ENCODE measurements at regions not wholly inside any gene's neighbourhood (a gene's known extent, or its start where the extent isn't known, plus 50 kb on each side); places are given as distances from the start of the nearest gene placed in this dataset.

DNA sequence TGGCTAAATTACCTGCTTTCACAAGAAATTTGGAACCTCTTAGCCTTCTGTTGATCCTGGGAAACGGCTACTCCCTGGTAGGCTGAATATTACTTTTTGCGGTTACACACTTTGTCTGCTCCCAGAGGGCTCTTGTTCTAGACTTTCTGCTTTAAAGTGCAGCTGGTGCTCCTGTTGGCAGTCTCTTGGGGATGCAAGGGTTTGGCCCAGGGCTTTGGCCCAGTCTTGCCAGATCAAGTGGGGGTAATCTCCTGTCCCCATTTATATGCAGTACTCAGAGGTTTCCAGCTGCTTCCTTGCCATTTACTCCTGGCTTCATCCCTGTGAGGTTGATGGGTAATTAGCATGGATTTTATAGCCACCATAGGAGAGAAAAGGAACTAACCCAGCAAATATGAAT lies 558.2 kb upstream of the MIS18BP1 start:
- Histone ChIP-seq H4K20me1 (ENCODE audit: low read depth, low read length) (no peaks in the 10 kb centered on the region), H3K36me3 (ENCODE audit: low read length) (no peaks in the 10 kb centered on the region), H3K4me3 (ENCODE audit: insufficient read depth, low read length, poor library complexity, severe bottlenecking) (no peak overlapping the region), H3K27ac (ENCODE audit: low read depth, low read length) (no peak overlapping the region), H3K9me2 (replicated peaks; ENCODE audit: insufficient read depth, low read length) (no peaks in the 10 kb centered on the region), H3K4me2 (ENCODE audit: low read depth, low read length, poor library complexity, severe bottlenecking) (no peak overlapping the region), H3K9ac (ENCODE audit: low read length) (no peak overlapping the region), H3K9me3 (ENCODE audit: insufficient read depth, low read length) (no peaks in the 10 kb centered on the region), H3K27me3 (ENCODE audit: low read length) (no peaks in the 10 kb centered on the region), H2AFZ (ENCODE audit: low read depth, low read length, severe bottlenecking) (no peak overlapping the region), H3K79me2 (ENCODE audit: insufficient read depth, low read length) (no peaks in the 10 kb centered on the region), H3F3A (ENCODE audit: insufficient read depth) (no peaks in the 10 kb centered on the region)
- TF ChIP-seq CTCF (IDR thresholded peaks at IDR 0.05; ENCODE audit: insufficient read depth, low read length, poor library complexity, severe bottlenecking): no peak
- TF ChIP-seq EZH2phosphoT487 (conservative IDR thresholded peaks at IDR 0.05; ENCODE audit: low read length): no peak

- Histone ChIP-seq H3K4me3 (ENCODE audit: insufficient read depth, low read length, poor library complexity, severe bottlenecking) (no peak overlapping the region), H2AFZ (ENCODE audit: low read depth, low read length, severe bottlenecking) (peak overlapping the region; percentile 82), H3K27ac (ENCODE audit: low read depth, low read length) (no peak overlapping the region), H3F3A (ENCODE audit: insufficient read depth) (no peaks in the 10 kb centered on the region), H3K9me3 (ENCODE audit: insufficient read depth, low read length) (no peaks in the 10 kb centered on the region), H3K79me2 (ENCODE audit: insufficient read depth, low read length) (no peaks in the 10 kb centered on the region), H4K20me1 (ENCODE audit: low read depth, low read length) (no peaks in the 10 kb centered on the region), H3K9ac (ENCODE audit: low read length) (peak overlapping the region; percentile 11; the same call in 1 of the 2 replicates), H3K4me2 (ENCODE audit: low read depth, low read length, poor library complexity, severe bottlenecking) (peak overlapping the region; percentile 23), H3K9me2 (replicated peaks; ENCODE audit: insufficient read depth, low read length) (no peaks in the 10 kb centered on the region), H3K36me3 (ENCODE audit: low read length) (no peaks in the 10 kb centered on the region), H3K27me3 (ENCODE audit: low read length) (no peaks in the 10 kb centered on the region)
- TF ChIP-seq EZH2phosphoT487 (conservative IDR thresholded peaks at IDR 0.05; ENCODE audit: low read length) (no peak), CTCF (IDR thresholded peaks at IDR 0.05; ENCODE audit: insufficient read depth, low read length, poor library complexity, severe bottlenecking) (peak; percentile 13)
These were observed 557.3 kb upstream of the MIS18BP1 start for GRCh38 chr14:45810152-45810872.

DNA sequence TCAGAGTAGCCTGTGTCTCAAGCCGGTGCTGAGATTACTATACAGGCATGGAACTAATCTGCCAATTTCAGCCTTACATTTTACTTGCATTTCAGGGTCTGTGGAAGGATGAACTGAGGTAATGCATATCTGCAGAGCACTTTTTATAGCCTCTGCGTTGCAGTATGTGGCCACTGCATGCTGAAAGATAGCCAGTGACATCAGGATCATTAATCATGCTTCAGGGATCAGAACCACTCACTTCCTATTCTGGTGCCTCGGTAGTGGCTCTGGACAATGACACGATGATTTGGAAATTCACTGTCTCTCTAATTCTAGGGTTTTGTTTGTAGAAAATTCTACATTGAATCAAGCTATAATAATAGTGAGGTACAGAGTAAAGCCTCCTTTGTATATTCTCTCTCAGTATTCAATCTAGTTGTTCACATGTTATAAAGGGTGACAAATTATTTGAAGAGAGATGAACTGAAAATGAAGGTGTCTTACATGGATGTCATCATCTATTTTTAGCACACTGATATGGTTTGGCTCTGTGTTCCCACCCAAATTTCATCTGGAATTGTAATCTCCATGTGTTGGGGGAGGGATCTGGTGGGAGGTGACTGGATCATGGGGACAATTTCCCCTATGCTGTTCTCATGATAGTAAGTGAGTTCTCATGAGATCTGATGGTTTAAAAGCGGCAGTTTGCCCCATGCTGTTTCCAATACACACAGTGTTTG lies 554.3 kb upstream of the MIS18BP1 start:
- TF ChIP-seq CTCF (IDR thresholded peaks at IDR 0.05; ENCODE audit: insufficient read depth, low read length, poor library complexity, severe bottlenecking) (no peak), EZH2phosphoT487 (conservative IDR thresholded peaks at IDR 0.05; ENCODE audit: low read length) (no peak)
- H3K9me2 ChIP-seq (replicated peaks; ENCODE audit: insufficient read depth, low read length): no peaks in the 10 kb centered on the region
- no peak overlapping the region for H3K27ac ChIP-seq (ENCODE audit: low read depth, low read length)
- H3K79me2 ChIP-seq (ENCODE audit: insufficient read depth, low read length): no peaks in the 10 kb centered on the region
- no peaks in the 10 kb centered on the region for H4K20me1 ChIP-seq (ENCODE audit: low read depth, low read length)
- H3K36me3 ChIP-seq (ENCODE audit: low read length): no peaks in the 10 kb centered on the region
- H2AFZ ChIP-seq (ENCODE audit: low read depth, low read length, severe bottlenecking): no peak overlapping the region
- no peaks in the 10 kb centered on the region for H3K9me3 ChIP-seq (ENCODE audit: insufficient read depth, low read length)
- H3K4me2 ChIP-seq (ENCODE audit: low read depth, low read length, poor library complexity, severe bottlenecking): no peak overlapping the region
- H3K4me3 ChIP-seq (ENCODE audit: insufficient read depth, low read length, poor library complexity, severe bottlenecking): no peak overlapping the region
- H3K27me3 ChIP-seq (ENCODE audit: low read length): no peaks in the 10 kb centered on the region
- H3F3A ChIP-seq (ENCODE audit: insufficient read depth): no peaks in the 10 kb centered on the region
- no peak overlapping the region for H3K9ac ChIP-seq (ENCODE audit: low read length)
